ENCODE measurements at regions not wholly inside any gene's neighbourhood (a gene's known extent, or its start where the extent isn't known, plus 50 kb on each side); places are given as distances from the start of the nearest gene placed in this dataset.
"Not testable (repeated sequence)": the region's sequence is repeated elsewhere in the genome, so short reads cannot be mapped to it uniquely, and the experiment has no call there.

DNA sequence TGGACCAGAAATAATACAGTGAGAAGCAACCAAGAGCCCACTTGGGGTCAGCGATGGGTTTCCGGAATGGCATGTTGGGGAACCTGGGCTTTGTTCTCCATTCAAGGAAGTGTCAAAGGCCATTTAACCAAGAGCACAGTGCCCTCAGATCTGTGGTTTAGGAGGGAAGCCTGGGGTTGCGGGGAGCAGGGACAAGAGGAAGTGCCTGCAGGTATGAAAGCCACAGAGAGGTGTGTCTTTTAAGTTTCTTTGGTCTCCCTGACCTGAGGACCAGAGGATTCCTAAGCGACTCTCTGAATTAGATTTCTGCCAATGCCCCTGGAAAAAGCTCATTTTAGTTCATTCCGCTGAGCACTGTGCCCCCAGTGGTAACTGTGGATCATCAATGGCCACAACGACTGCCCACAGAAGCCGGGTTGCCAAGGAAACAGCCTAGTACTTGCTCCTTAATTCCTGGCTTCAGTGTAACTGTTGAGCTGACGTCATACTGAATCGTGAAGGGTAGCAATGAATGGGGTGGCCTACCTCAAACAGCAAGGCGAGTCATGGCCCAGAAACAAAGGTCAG, 107.3 kb upstream of the SPIN1 start:
- DNase-seq, result no peak

DNA sequence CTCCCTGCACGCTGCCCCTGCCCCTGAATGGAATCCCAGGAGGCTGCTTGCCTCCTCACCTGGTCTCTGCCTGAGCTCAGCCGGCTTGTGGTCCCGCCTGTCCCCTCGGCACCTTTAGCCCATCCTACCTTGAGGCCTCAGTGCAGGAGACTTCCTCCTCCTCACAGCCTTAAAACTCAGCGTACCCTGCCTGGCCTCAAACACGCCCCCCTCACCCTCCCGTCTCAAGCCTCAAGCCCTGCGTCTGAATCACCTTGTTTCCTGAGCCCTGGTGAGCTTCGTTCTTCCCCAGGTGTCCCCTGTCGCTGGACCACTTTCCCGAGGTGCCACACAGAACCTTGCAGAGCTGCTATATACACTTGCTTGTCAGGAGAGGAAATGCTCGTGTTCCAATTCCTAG, 110.2 kb upstream of the SPIN1 start:
- no peak for DNase-seq

DNA sequence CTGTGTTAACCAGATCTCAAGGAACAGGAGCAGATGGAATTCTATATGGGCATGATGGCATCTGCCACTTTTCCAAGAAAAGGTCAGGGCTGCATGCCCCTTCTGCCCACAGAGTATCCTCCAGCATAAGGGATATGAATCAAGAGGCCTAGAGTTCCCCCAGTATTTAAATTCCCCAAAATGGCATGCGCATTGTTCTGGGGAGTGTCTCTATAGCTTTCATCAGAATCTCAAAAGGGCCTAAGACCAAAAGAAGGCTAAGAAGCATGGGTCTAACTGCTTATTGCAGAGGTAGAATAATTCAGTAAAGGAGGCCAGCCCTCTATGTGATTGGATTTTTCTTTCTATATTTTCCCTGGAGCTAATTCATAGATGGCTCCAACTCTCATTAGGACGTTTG, 114.2 kb upstream of the SPIN1 start:
- no peak for DNase-seq

DNA sequence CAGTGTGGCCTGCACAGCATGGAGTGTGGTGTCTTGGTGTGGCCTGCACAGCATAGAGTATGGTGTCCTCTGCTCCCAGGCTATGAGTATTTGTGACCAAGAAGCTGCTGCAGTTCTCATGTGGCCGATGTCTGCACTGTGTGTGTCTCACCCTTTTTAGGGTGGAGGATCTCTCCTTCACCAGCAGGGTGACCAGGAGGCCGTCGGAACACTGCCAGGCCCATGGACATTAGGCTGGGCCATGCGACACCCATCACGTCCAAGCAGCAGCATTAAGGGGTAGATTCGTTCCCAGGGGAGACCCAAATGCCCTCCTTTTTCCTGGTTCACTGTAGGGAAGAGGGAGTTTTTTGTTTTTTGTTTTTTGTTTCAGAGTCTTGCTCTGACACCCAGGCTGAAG, 115.3 kb upstream of the SPIN1 start:
- no peak for DNase-seq

DNA sequence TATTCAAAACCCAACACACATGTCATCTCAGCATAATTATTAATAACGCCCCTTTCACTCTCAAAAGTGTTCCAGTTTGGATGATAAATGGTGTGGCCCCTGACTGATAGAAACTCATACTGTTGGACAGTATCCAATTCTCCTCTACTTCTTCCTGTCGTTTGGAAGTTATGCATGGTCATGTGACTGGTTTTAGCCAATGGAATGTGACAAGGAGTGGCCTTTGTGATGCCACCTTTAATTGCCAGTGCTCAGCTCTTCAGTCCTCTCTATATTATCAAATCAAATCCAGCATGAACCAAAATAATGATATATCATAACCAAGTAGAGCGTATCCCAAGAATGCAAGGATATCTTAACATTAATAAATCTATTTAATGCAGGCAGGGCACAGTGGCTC, 117.8 kb upstream of the SPIN1 start:
- DNase-seq, result no peak

DNA sequence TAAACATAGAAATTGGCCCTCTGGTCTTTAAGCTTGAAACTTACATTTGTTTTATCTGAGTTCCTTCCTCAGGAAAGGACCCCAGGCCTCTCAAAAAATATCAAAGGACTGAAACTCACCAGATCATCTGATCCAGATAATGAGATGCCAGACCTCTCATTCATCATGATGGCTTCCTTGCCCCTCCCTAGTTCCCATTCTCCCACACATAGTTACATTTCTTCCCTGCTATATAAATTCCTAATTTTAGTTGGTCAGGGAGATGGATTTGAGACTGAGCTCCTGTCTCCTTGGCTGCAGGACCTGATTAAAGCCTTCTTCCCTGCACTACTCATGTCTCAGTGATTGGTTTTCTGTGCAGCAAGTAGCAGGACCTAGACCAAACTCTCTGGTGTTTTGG, 119.4 kb upstream of the SPIN1 start:
- no peak for DNase-seq

DNA sequence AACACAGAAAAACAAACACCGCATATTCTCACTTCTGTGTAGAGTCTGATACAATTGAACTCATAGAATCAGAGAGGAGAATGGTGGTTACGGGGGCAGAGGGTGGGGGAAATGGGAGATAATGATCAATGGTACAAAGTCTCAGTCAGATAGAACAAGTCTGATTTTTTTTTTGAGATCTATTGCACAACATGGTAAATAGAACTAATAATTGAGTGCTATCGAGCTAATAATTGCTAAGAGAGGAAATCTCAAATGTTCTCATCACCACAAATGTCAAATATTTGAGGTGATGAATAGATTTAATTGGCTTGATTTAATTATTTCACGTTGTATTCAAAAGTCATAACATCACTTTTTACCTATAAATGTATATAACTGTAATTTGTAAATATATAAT, 121.0 kb upstream of the SPIN1 start:
- DNase-seq, result no peak

DNA sequence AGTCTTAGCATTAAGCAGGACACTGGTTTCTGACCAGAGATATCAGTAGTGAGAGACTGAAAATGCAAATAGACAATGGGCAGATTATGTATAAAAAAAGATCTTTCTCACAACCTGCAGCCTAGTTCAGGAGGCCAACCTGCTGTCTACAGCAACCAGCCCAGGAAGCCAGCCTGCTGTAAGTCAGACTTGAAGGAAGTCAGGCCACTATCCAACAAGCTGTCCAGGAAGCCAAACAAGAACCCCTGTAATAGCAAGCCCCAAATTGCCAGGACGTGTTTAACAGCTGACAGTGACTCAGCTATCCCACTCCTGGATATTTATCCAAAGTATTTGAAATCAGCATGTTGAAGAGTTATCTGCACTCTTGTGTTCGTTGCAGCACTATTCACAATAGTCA, 121.8 kb upstream of the SPIN1 start:
- peak; percentile 16 for DNase-seq

DNA sequence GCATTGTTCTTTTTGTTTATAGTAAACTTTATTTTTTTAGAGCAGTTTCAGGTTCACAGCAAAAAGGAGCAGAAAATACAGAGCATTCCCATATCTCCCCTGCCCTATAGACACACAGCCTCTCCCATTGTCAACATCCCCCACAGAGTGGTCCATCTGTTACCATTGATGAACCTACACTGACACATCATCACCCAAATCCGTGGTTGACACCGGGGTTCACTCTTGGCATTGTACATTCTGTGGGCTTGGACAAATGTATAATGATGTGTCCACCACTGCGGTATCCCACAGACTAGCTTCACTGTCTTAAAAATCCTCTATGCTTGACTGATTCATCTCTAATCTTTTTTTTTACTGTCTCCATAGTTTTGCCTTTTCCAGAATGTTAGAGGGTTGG, 120.7 kb upstream of the SPATA31C2 start:
- DNase-seq, result no peak

DNA sequence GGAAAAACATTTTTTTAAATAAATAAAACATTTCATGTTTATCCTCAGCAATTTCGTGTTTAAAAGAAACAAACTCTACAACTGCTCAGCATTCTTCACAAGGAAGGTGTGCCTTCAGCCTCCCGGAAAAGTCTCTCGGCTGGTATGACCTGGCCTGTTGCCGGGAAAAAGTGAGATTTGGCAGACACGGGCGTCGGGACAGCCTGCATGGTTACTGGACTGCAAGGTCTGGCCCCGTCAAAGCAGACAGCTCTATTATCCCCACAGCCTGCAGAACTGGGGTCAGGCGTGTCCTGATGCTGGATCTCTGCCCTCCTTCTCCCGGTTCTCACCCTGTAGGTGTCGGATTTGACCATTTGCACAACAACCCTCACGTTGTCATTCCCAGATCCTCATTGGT, 120.3 kb upstream of the SPATA31C2 start:
- DNase-seq, result no peak

DNA sequence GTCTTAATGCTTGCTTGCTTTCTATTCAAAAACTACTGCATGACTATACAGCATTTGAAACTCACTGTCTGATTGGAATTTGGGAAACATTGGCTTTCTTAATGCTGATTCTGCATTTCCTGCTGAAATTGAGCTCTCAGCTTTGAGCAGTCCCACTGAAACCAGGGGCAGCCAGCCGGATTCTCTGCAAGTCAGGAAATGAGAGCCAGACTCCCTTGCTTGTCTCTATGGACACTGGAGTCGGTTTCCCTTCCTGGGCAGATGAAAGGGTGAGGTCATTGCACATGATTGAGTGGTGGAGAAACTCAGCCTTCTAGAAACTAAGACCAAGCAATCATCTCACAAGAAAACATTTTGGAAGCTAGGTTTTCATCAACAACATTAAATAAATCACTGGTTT, 119.7 kb upstream of the SPATA31C2 start:
- DNase-seq, result peak; percentile 36

DNA sequence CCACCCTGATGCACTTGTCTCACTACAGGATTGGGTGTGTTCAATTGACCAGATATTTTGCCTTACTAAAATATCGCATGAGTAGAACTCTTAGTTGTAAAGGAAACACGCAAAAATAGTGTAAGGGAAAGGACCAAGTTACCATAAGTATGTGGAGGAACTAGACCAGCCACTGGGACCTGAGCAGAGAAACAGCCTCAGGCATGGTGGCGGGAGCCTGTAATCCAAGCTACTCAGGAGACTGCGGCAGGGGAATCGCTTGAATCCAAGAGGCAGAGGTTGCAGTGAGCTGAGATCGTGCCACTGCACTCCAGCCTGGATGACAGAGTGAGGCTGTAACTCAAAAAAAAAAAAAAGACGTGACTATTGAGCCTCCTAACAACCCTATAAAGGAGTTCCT, 117.9 kb upstream of the SPATA31C2 start:
- no peak for DNase-seq

DNA sequence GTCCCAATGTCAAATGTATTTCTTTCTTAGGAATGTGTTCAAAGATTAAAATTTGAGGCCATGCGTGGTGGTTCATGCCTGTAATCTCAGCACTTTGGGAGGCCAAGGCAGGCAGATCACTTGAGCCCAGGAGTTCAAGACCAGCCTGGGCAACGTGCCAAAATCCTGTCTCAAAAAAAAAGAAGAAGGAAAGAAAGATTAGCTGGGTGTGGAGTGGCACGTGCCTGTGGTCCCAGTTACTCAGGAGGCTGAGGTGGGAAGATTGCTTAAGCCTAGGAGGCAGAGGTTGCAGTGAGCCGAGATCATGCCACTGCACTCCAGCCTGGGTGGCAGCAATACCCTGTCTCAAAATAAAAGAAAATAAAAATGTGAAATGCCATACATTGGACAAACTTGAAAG, 117.5 kb upstream of the SPATA31C2 start:
- not testable (repeated sequence) for DNase-seq

DNA sequence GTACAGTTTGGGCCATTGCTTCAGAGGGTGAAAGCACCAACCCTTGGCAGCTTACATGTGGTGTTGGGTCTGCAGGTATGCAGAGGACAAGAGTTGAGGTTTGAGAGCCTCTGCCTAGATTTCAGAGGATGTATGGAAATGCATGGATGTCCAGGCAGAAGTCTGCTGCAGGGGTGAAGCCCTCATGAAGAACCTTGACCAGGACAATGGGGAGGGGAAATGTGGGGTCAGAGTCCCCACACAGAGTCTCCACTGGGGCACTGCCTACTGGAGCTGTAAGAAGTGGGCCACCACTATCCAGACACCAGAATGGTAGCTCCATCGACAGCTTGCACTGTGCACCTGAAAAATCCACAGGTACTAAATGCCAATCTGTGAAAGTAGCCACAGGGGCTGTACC, 113.6 kb upstream of the SPATA31C2 start:
- DNase-seq, result no peak

DNA sequence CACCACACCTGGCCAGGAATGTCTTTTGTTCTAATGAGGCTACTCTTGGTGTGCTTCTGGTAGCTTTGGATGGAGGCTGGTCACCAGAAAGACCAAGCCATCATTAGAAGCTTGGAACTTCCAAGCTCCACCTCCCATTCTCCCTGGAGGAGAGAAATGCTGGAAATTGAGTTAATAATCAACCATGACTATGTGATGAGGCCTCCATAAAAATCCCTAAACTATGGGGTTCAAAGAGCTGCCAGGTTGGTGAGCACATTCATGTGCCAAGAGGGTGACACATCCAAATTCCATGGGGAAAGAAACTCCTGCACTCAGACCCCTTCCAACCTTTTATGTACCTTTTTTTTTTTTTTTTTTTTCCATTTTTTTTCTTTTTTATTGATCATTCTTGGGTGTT, 105.5 kb upstream of the SPATA31C2 start:
- DNase-seq, result no peak

DNA sequence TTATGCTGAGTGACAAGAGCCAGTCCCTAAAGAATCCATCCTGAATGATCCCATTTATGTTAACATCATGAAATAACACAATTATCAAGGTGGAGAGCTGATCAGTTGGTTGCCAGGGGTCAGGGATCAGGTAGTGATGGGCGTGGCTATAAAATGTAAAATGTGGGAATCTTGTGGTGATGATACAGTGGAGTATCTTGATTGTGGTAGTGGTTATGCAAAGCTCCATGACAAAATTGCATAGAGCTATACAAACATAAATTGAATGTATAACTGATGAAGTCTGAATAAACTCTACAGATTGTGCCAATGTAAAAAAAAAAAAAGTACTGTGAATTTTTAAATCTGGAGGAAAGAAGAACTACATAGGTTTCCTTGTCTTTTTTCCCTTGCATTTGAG, 104.6 kb upstream of the SPATA31C2 start:
- DNase-seq, result no peak

DNA sequence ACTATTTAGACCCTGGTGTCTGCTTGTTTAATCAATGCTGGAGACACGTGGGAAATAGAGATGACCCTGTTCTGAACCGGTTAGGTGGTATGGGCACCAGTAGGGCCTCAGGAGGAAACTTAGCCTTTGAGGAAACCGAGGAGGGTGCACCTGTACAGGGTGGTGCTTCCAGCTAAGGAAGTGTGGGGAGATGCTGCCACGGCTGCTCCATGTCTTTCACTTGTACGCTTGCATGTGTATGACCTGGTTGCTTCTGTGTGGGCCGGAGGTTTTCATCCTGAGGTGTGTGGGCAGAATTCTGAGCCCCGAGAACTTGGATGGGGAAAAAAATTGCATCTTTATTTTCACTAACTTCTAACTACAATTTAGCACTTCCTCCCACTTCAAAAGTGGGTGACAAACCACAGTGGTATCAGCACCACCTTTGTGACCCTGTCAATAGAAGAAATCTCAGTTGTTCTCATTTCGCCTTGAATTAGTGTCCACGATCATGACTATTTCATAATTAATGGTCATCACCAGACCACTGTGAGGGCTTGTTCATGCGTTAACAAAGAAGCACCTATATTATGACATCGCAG, 99.8 kb upstream of the SPATA31C2 start:
- DNase-seq, result no peak

DNA sequence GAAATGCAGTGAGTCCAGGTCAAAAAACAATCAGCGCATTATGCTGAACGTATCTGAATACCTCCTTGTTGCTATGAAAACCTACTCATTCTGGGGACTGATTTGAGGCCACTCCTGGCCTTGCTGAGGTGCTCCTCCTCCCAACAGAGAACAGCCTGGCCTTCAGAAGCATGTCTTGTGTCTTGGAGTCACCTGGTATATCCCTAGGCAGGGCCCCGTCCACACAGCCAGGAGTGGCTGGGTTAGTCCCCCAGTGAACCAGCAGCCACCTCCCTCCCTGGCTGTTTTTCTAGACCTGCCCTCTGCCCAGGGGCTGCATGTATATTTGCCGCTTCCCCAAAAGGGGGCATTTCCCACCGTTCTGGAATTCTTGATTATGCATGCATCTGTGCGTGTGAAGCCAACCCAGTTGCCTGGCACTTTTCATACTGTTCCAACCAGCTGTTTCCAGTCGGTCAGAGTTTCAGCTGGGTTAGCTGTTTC, 99.2 kb upstream of the SPATA31C2 start:
- DNase-seq, result no peak

DNA sequence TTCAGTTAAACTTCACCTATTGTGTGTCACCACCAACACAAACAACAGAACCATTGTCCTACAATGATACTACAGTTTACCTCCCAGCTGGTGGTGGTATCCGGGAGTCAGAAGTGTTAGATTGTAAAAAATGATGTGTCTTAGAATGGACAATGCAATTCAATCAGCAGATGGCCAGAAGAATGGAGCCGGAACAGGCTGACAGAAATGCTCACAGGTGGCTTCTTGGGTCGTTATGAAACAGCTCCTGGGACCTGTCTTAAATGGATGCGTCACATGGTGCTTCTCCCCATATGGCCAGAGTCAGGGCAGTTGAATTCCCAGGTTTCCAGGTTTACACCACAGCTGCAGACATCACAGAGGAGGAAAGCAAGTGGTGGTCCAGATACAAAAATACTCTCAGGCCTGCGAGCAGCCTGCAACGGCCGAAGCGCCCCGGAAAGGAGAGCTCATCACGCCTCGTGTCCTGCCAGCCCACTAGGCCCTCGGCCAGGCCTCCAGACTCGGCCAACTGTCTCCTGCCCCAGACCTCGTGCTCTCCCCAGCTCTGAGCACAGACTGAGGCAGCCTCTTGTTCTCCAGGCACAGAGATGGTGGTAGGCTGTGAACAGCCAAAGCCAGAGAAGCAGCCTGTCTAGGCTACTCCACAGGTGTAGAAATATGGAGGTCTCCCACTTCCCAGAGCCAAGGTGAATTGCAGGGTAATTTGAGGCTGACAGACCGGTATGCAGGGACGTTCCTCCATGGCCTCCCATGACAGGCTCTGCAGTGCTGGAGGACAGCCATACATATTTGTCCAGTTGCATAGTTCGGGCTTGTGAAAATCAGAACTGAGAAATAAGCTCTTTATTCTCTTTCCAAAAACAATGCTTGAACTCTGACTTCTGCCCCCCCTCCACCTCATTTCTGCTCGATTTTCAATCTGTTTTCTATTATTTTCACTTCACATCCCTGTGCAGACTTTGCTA, 98.5 kb upstream of the SPATA31C2 start:
- DNase-seq, result no peak

DNA sequence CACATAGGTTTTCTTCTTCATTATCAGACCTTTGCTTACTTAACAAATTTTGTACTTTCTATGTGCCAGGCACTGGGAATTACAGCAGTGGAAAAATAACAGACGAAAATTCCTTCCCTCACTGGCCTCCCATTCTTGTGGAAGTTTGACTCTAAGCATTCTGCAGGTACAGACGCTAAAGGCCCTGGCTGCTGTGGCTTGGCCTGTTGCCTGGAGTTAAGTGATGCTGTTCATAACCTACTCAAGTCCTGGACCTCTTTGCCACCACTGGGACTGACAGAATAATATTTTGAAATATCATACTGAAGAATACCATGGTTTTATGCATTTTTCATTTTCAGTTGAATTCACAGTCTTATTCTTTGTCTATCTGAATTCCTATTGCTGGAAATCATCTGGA, 97.3 kb upstream of the SPATA31C2 start:
- DNase-seq, result no peak

DNA sequence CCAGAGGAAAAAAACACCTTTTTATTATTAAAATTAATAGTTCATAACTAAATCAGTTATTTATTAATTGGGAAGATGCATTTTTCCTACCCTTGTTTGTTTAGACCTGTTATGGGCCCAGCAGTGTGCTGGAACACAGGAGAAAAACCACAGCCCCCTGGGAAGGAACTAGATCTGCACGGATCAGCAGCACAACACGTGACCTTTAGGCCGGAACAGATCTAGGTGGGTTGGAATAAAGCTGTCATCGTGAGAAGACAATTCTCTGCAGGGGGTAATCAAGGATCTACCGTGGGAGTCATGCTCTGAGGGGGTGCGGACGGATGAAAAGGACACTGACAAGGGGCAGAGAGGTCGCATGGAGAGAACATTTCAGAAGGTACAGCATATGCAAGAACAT, 95.8 kb upstream of the SPATA31C2 start:
- DNase-seq, result no peak

DNA sequence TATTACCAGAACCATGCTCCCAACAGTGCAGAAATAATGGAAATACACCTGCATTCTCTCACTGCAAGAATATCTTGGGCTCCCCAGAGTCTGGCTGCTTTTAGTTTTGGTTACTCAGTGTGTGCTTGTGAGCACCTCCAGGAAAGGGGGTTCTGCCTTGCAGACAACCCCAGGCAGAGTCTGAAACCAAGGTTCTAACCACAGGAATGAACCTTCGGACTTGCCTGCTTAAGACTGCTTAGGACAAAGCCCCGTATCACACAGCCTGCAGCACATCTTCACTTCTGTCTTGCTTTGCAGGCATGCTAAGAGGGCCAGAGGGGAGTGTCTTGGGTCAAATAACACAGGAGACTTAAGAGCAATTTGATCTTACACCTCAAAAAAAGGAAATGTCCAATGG, 94.8 kb upstream of the SPATA31C2 start:
- DNase-seq, result no peak

DNA sequence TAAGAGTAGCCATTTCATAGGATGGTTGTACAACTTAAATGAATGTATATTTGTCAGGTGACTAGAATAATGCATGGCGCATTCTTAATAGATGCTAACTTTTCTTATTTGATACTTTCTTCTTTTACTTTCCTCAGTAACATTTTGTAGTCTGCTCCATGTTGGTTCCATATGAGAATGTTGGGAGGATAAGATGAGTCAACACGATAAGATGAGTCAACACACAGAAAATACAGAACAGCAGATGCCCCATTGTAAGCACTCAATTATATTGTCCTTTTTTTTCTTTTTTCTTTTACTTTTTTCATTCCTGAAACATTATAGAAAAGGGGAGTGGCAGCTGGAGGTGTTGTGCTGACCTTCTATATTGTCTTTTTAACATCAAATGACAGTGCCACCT, 92.3 kb upstream of the SPATA31C2 start:
- peak; percentile 21 for DNase-seq

DNA sequence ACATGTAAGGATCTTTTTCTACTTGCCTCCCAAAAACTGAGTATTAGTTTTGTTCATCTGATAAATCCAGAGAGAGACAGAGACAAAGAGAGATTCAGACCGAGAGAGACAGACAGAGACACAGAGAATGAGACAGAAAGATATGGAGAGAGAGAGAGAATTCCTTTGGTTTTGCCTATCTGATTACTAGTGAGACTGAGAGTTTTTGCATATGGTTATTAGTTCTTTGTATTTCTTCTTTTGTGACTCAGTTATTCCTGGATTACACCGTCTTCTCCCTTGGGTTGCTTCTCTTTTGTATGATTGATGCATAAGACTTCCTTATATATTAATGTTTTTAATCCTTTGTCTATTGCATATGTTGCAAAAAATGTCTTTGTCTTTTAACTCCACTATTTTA, 91.2 kb upstream of the SPATA31C2 start:
- DNase-seq, result no peak

Measured in HCEC 1CT (cell line).